GM23338 (cell line): ENCODE measurements at regions not wholly inside any gene's neighbourhood (a gene's known extent, or its start where the extent isn't known, plus 50 kb on each side); places are given as distances from the start of the nearest gene placed in this dataset.

Source experiments
- CREB1 ChIP-seq: fragments of 250-450 bp; sonication (Bioruptor Pico); IDR thresholded peaks from 2 replicates; pipeline ENCODE4 v1.5.0; 2020; ENCODE audit warnings: low read depth, mild to moderate bottlenecking, moderate library complexity
- EZH2 ChIP-seq: fragments of 200-600 bp; sonication (generic); IDR thresholded peaks from one replicate; pipeline ENCODE4 v1.8.0; 2017; ENCODE audit warnings: antibody characterized with exemption, mild to moderate bottlenecking, low read depth; ENCODE audit not compliant: unreplicated experiment
- EZH2phosphoT487 ChIP-seq: fragments of 200-600 bp; sonication (generic); IDR thresholded peaks from one replicate; pipeline ENCODE4 v1.8.1; 2018; ENCODE audit warnings: antibody characterized with exemption; ENCODE audit not compliant: unreplicated experiment
- JUNB ChIP-seq: IDR thresholded peaks from one replicate; pipeline ENCODE4 v1.6.1; 2016; ENCODE audit warnings: antibody characterized with exemption; ENCODE audit not compliant: unreplicated experiment
- NANOG ChIP-seq: IDR thresholded peaks from 2 replicates; pipeline ENCODE4 v1.6.1; 2016; ENCODE audit warnings: antibody characterized with exemption, borderline replicate concordance
- POLR2AphosphoS5 ChIP-seq: IDR thresholded peaks from 2 replicates; pipeline ENCODE4 v1.6.1; 2016; ENCODE audit warnings: antibody characterized with exemption, low read depth
- STAT1 ChIP-seq: IDR thresholded peaks from one replicate; pipeline ENCODE4 v1.6.1; 2016; ENCODE audit warnings: antibody characterized with exemption; ENCODE audit not compliant: unreplicated experiment
- ZNF114 ChIP-seq: fragments of 250-450 bp; sonication (Bioruptor Pico); IDR thresholded peaks from 2 replicates; pipeline ENCODE4 v1.5.0; 2020; ENCODE audit warnings: mild to moderate bottlenecking, moderate library complexity
- ZNF331 ChIP-seq: fragments of 250-450 bp; sonication (Bioruptor Pico); IDR thresholded peaks from 2 replicates; pipeline ENCODE4 v1.5.0; 2020; ENCODE audit warnings: low read depth, mild to moderate bottlenecking, moderate library complexity
- TF ChIP-seq, protein P1 (sequence below), 2 experiments: fragments of 200-600 bp in 1 of 2; sonication (generic) in 1 of 2; conservative IDR thresholded peaks; 2 replicates each; pipeline versions ENCODE4 v1.5.1 to v1.6.1; 2016 to 2017; ENCODE audit warnings: antibody characterized with exemption in 2 of 2, low read depth in 2 of 2, mild to moderate bottlenecking in 2 of 2, moderate library complexity in 1 of 2
- TF ChIP-seq, protein P2 (sequence below): IDR thresholded peaks from one replicate; pipeline ENCODE4 v1.6.1; 2018; ENCODE audit warnings: antibody characterized with exemption; ENCODE audit not compliant: unreplicated experiment
- TF ChIP-seq, protein P3 (sequence below): IDR thresholded peaks from 2 replicates; pipeline ENCODE4 v1.6.1; 2016; ENCODE audit warnings: antibody characterized with exemption

DNA sequence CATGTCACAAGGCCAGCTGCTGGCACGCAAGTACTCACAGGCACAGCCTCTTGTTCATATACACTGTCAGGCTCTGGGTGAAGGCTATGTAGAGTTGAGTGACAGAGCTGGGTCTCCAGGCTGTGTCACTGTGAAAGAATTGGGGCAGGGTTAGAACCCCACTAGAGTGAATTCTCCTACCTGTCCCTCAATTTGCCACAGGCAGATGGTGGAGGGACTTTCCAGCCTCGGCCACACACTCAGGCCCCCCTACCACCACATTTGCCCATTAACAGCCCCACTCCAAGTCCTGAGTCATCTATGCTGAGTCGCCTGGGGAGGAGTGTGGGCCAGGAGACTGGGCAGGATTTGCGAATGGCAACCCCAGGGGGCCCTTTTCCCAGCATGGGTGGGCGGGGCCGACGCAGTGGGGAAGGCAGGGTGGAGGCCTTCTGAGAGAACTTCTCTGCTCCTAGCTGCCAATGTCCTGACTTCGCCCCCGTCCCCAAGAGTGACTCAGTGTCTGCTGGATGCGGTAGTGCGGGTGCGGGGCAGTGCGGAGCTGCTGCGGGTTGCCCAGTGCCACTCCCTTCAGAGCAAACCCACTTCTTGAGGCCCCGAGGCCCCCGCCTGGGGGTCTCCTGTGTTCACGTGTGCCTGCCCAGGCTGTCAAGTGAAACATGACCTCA, 50.3 kb upstream of the PSD2 start:
- TF ChIP-seq CREB1 (CRISPR knock-in tag) (no peak), EZH2 (no peak), EZH2phosphoT487 (no peak), POLR2AphosphoS5 (no peak), JUNB (no peak), ZNF331 (CRISPR knock-in tag) (no peak), STAT1 (no peak), ZNF114 (CRISPR knock-in tag) (no peak), NANOG (no peak)
- TF ChIP-seq, protein P1, sequence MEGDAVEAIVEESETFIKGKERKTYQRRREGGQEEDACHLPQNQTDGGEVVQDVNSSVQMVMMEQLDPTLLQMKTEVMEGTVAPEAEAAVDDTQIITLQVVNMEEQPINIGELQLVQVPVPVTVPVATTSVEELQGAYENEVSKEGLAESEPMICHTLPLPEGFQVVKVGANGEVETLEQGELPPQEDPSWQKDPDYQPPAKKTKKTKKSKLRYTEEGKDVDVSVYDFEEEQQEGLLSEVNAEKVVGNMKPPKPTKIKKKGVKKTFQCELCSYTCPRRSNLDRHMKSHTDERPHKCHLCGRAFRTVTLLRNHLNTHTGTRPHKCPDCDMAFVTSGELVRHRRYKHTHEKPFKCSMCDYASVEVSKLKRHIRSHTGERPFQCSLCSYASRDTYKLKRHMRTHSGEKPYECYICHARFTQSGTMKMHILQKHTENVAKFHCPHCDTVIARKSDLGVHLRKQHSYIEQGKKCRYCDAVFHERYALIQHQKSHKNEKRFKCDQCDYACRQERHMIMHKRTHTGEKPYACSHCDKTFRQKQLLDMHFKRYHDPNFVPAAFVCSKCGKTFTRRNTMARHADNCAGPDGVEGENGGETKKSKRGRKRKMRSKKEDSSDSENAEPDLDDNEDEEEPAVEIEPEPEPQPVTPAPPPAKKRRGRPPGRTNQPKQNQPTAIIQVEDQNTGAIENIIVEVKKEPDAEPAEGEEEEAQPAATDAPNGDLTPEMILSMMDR (conservative IDR thresholded peaks at IDR 0.05; ENCODE audit: low read depth in 2 of 2): no peak
- TF ChIP-seq, protein P2, sequence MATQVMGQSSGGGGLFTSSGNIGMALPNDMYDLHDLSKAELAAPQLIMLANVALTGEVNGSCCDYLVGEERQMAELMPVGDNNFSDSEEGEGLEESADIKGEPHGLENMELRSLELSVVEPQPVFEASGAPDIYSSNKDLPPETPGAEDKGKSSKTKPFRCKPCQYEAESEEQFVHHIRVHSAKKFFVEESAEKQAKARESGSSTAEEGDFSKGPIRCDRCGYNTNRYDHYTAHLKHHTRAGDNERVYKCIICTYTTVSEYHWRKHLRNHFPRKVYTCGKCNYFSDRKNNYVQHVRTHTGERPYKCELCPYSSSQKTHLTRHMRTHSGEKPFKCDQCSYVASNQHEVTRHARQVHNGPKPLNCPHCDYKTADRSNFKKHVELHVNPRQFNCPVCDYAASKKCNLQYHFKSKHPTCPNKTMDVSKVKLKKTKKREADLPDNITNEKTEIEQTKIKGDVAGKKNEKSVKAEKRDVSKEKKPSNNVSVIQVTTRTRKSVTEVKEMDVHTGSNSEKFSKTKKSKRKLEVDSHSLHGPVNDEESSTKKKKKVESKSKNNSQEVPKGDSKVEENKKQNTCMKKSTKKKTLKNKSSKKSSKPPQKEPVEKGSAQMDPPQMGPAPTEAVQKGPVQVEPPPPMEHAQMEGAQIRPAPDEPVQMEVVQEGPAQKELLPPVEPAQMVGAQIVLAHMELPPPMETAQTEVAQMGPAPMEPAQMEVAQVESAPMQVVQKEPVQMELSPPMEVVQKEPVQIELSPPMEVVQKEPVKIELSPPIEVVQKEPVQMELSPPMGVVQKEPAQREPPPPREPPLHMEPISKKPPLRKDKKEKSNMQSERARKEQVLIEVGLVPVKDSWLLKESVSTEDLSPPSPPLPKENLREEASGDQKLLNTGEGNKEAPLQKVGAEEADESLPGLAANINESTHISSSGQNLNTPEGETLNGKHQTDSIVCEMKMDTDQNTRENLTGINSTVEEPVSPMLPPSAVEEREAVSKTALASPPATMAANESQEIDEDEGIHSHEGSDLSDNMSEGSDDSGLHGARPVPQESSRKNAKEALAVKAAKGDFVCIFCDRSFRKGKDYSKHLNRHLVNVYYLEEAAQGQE: no peak
- TF ChIP-seq, protein P3, sequence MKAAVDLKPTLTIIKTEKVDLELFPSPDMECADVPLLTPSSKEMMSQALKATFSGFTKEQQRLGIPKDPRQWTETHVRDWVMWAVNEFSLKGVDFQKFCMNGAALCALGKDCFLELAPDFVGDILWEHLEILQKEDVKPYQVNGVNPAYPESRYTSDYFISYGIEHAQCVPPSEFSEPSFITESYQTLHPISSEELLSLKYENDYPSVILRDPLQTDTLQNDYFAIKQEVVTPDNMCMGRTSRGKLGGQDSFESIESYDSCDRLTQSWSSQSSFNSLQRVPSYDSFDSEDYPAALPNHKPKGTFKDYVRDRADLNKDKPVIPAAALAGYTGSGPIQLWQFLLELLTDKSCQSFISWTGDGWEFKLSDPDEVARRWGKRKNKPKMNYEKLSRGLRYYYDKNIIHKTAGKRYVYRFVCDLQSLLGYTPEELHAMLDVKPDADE: no peak
